ENCODE measurements at regions not wholly inside any gene's neighbourhood (a gene's known extent, or its start where the extent isn't known, plus 50 kb on each side); places are given as distances from the start of the nearest gene placed in this dataset.
"Not testable (repeated sequence)": the region's sequence is repeated elsewhere in the genome, so short reads cannot be mapped to it uniquely, and the experiment has no call there.

- DNase-seq (ENCODE audit: low read depth), result no peak
Observed at GRCh38 chr5:147081311-147081764, 153.5 kb upstream of the STK32A start.

GRCh38 chr5:147084702-147085101, 150.1 kb upstream of the STK32A start:
- DNase-seq (ENCODE audit: low read depth), result no peak

GRCh38 chr5:147085409-147085808, 149.4 kb upstream of the STK32A start:
- no peak for DNase-seq (ENCODE audit: low read depth)

- DNase-seq (ENCODE audit: low read depth), result no peak
Observed at GRCh38 chr5:147092044-147092443, 142.8 kb upstream of the STK32A start.

GRCh38 chr5:147093138-147093537, 141.7 kb upstream of the STK32A start:
- no peak for DNase-seq (ENCODE audit: low read depth)

GRCh38 chr5:147095740-147096139, 139.1 kb upstream of the STK32A start:
- DNase-seq (ENCODE audit: low read depth), result no peak

GRCh38 chr5:147098233-147098790, 136.5 kb upstream of the STK32A start:
- peak; percentile 56 for DNase-seq (ENCODE audit: low read depth)

- DNase-seq (ENCODE audit: low read depth), result peak; percentile 3
Observed at GRCh38 chr5:147101659-147102369, 133.0 kb upstream of the STK32A start.

GRCh38 chr5:147112899-147113298, 121.9 kb upstream of the STK32A start:
- DNase-seq (ENCODE audit: low read depth), result no peak

- no peak for DNase-seq (ENCODE audit: low read depth)
Observed at GRCh38 chr5:147113967-147114366, 120.9 kb upstream of the STK32A start.

GRCh38 chr5:147139759-147140158, 95.1 kb upstream of the STK32A start:
- DNase-seq (ENCODE audit: low read depth), result not testable (repeated sequence)

- no peak for DNase-seq (ENCODE audit: low read depth)
Observed at GRCh38 chr5:147140558-147140957, 94.3 kb upstream of the STK32A start.

- DNase-seq (ENCODE audit: low read depth), result not testable (repeated sequence)
Observed at GRCh38 chr5:147141580-147141979, 93.2 kb upstream of the STK32A start.

GRCh38 chr5:147143215-147143614, 91.6 kb upstream of the STK32A start:
- no peak for DNase-seq (ENCODE audit: low read depth)

- no peak for DNase-seq (ENCODE audit: low read depth)
Observed at GRCh38 chr5:147145328-147145727, 89.5 kb upstream of the STK32A start.

GRCh38 chr5:147148715-147149114, 86.1 kb upstream of the STK32A start:
- no peak for DNase-seq (ENCODE audit: low read depth)

- DNase-seq (ENCODE audit: low read depth), result no peak
Observed at GRCh38 chr5:147152086-147152485, 82.7 kb upstream of the STK32A start.

GRCh38 chr5:147154809-147155208, 80.0 kb upstream of the STK32A start:
- DNase-seq (ENCODE audit: low read depth), result no peak

GRCh38 chr5:147156012-147156411, 78.8 kb upstream of the STK32A start:
- no peak for DNase-seq (ENCODE audit: low read depth)

- DNase-seq (ENCODE audit: low read depth), result no peak
Observed at GRCh38 chr5:147160902-147161700, 73.7 kb upstream of the STK32A start.

- no peak for DNase-seq (ENCODE audit: low read depth)
Observed at GRCh38 chr5:147162740-147163139, 72.1 kb upstream of the STK32A start.

GRCh38 chr5:147167529-147167928, 67.3 kb upstream of the STK32A start:
- DNase-seq (ENCODE audit: low read depth), result no peak
